Loucy (cell line): ENCODE measurements at regions not wholly inside any gene's neighbourhood (a gene's known extent, or its start where the extent isn't known, plus 50 kb on each side); places are given as distances from the start of the nearest gene placed in this dataset.

Experiments
- H2AFZ ChIP-seq: fragments of 200-600 bp; sonication (generic); 2 replicates; pipeline ENCODE4 v1.6.0; 2016; ENCODE audit warnings: antibody characterized with exemption, mild to moderate bottlenecking, low read length, moderate library complexity
- H3F3A ChIP-seq: fragments of 200-600 bp; 2 replicates; pipeline ENCODE4 v1.6.0; 2016; ENCODE audit warnings: antibody characterized with exemption, low read depth, mild to moderate bottlenecking
- H3K27me3 ChIP-seq: fragments of 200-600 bp; sonication (generic); 2 replicates; pipeline ENCODE4 v1.6.1; 2014; ENCODE audit warnings: low read length, mild to moderate bottlenecking; ENCODE audit not compliant: insufficient read depth, poor library complexity, severe bottlenecking
- H3K36me3 ChIP-seq: fragments of 200-600 bp; sonication (generic); 2 replicates; pipeline ENCODE4 v1.6.1; 2016; ENCODE audit warnings: low read length; ENCODE audit not compliant: insufficient read depth
- H3K4me1 ChIP-seq: fragments of 200-600 bp; sonication (generic); 2 replicates; pipeline ENCODE4 v1.5.1; 2014; ENCODE audit warnings: low read length, mild to moderate bottlenecking; ENCODE audit not compliant: insufficient read depth, poor library complexity, severe bottlenecking
- H3K4me2 ChIP-seq: fragments of 200-600 bp; sonication (generic); 2 replicates; pipeline ENCODE4 v1.6.0; 2014; ENCODE audit warnings: antibody characterized with exemption, low read length, low read depth, mild to moderate bottlenecking; ENCODE audit not compliant: poor library complexity, severe bottlenecking
- H3K4me3 ChIP-seq: fragments of 200-600 bp; sonication (generic); 2 replicates; pipeline ENCODE4 v1.5.1; 2014; ENCODE audit warnings: low read length, mild to moderate bottlenecking, mixed read lengths; ENCODE audit not compliant: poor library complexity, severe bottlenecking
- H3K79me2 ChIP-seq: fragments of 200-600 bp; sonication (generic); 2 replicates; pipeline ENCODE4 v1.6.1; 2014; ENCODE audit warnings: low read length; ENCODE audit not compliant: insufficient read depth
- H3K9ac ChIP-seq: fragments of 200-600 bp; sonication (generic); 2 replicates; pipeline ENCODE4 v1.6.0; 2014; ENCODE audit warnings: mild to moderate bottlenecking, low read depth, low read length, moderate library complexity; ENCODE audit not compliant: poor library complexity, severe bottlenecking
- H3K9me2 ChIP-seq: fragments of 200-600 bp; sonication (generic); replicated peaks from 2 replicates; pipeline ENCODE4 v1.6.1; 2016; ENCODE audit warnings: low read depth, low read length, mixed read lengths
- H3K9me3 ChIP-seq: fragments of 200-600 bp; sonication (generic); 2 replicates; pipeline ENCODE4 v1.6.1; 2014; ENCODE audit warnings: mild to moderate bottlenecking, antibody characterized with exemption, low read length, low read depth; ENCODE audit not compliant: insufficient read depth
- H4K20me1 ChIP-seq: fragments of 200-600 bp; sonication (generic); 2 replicates; pipeline ENCODE4 v1.6.0; 2014; ENCODE audit warnings: antibody characterized with exemption, low read length, mild to moderate bottlenecking; ENCODE audit not compliant: insufficient read depth, poor library complexity, severe bottlenecking
- CTCF ChIP-seq: fragments of 200-600 bp; sonication (generic); conservative IDR thresholded peaks from 2 replicates; pipeline ENCODE4 v1.5.1; 2014; ENCODE audit warnings: mild to moderate bottlenecking, antibody characterized with exemption, low read length
- EZH2phosphoT487 ChIP-seq: fragments of 200-600 bp; IDR thresholded peaks from 2 replicates; pipeline ENCODE4 v1.6.1; 2018; ENCODE audit warnings: antibody characterized with exemption, mild to moderate bottlenecking, moderate library complexity, borderline replicate concordance

GRCh38 chr6:4301871-4302270, 166.5 kb upstream of the ECI2 start:
- Histone ChIP-seq H3K9me2 (no peaks in the 10 kb centered on the region; the same call in 1 of the 2 replicates), H3K9me3 (no peaks in the 10 kb centered on the region), H3F3A (no peaks in the 10 kb centered on the region), H3K4me3 (no peak overlapping the region), H3K4me2 (no peak overlapping the region), H3K79me2 (no peaks in the 10 kb centered on the region), H3K27me3 (no peaks in the 10 kb centered on the region), H3K9ac (no peak overlapping the region), H4K20me1 (no peaks in the 10 kb centered on the region), H2AFZ (no peak overlapping the region), H3K4me1 (no peaks in the 10 kb centered on the region), H3K36me3 (no peaks in the 10 kb centered on the region)
- TF ChIP-seq EZH2phosphoT487 (no peak), CTCF (no peak)

DNA sequence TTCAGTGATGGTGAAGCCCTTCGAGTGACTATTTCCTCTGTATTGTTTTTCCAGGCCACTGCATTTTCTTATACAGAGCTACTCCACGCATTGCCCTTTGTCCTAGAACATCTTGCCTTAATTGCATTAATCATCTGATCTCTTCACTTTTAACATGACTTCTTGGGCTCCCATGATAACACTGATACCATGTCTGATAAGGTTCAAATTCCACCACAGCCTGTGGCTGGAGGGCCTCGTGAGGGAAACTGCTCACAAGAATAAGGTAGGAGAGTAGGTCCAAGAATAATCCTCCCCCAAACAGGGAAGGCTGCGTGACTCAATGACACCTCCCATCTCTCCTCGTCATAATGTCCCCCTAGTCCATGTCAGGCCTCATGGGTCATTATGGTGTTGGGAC, 165.5 kb upstream of the ECI2 start:
- Histone ChIP-seq H4K20me1 (no peaks in the 10 kb centered on the region), H3K9ac (no peak overlapping the region), H3K79me2 (no peaks in the 10 kb centered on the region), H3K9me2 (no peaks in the 10 kb centered on the region; the same call in 1 of the 2 replicates), H3K9me3 (no peaks in the 10 kb centered on the region), H3K4me2 (no peak overlapping the region), H3K36me3 (no peaks in the 10 kb centered on the region), H3F3A (no peaks in the 10 kb centered on the region), H3K4me1 (no peaks in the 10 kb centered on the region), H3K27me3 (no peaks in the 10 kb centered on the region), H3K4me3 (no peak overlapping the region), H2AFZ (no peak overlapping the region)
- TF ChIP-seq EZH2phosphoT487, result no peak
- TF ChIP-seq CTCF, result no peak

DNA sequence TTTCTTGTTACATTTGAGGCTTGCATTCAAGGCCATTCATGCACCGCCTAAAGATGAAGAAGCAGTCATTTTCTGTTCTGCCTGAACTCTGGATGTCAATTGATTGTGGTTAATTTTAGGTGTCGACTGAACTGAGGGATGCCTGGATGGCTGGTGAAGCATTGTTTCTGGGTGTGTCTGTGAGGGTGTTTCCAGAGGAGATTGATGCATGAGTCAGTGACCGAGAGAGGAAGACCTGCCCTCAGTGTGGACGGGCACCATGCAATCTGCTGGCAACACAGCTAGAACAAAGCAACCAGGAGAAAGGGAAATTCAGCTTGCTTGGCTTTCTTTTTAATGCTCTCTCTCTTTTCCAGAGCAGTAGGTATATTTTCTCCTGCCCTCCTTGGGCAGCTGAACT, 164.1 kb upstream of the ECI2 start:
- no peak overlapping the region for H3K4me3 ChIP-seq
- no peaks in the 10 kb centered on the region; the same call in 1 of the 2 replicates for H3K9me2 ChIP-seq
- H4K20me1 ChIP-seq, result no peaks in the 10 kb centered on the region
- no peaks in the 10 kb centered on the region for H3K27me3 ChIP-seq
- H3K9ac ChIP-seq, result no peak overlapping the region
- no peak overlapping the region for H2AFZ ChIP-seq
- H3K79me2 ChIP-seq, result no peaks in the 10 kb centered on the region
- TF ChIP-seq EZH2phosphoT487, result no peak
- no peak for TF ChIP-seq CTCF
- no peaks in the 10 kb centered on the region for H3K36me3 ChIP-seq
- no peaks in the 10 kb centered on the region for H3K9me3 ChIP-seq
- H3K4me1 ChIP-seq, result no peaks in the 10 kb centered on the region
- no peaks in the 10 kb centered on the region for H3F3A ChIP-seq
- no peak overlapping the region for H3K4me2 ChIP-seq
